Endothelial cell of umbilical vein (primary cell): ENCODE measurements at regions not wholly inside any gene's neighbourhood (a gene's known extent, or its start where the extent isn't known, plus 50 kb on each side); places are given as distances from the start of the nearest gene placed in this dataset.

Experiments
- CTCF ChIP-seq, 2 donors: IDR thresholded peaks; 1 replicate in 1 of 2; 2 replicates in 1 of 2; pipeline ENCODE4 v1.5.1; 2011; ENCODE audit warnings: low read length in 2 of 2, mild to moderate bottlenecking in 2 of 2, moderate library complexity in 2 of 2, control low read depth in 1 of 2, inconsistent platforms in 1 of 2, low read depth in 1 of 2; ENCODE audit not compliant: insufficient read depth in 1 of 2; ENCODE audit errors: extremely low read depth in 1 of 2
- EZH2 ChIP-seq: IDR thresholded peaks from 2 replicates; pipeline ENCODE4 v1.6.1; 2012; ENCODE audit warnings: borderline replicate concordance, low read depth, mild to moderate bottlenecking, moderate library complexity, low read length, inconsistent platforms; ENCODE audit not compliant: severe bottlenecking
- FOS ChIP-seq: IDR thresholded peaks from 2 replicates; pipeline ENCODE4 v1.6.1; 2011; ENCODE audit warnings: mild to moderate bottlenecking, low read length, moderate library complexity, borderline replicate concordance; ENCODE audit not compliant: insufficient read depth
- GATA2 ChIP-seq: IDR thresholded peaks from 2 replicates; pipeline ENCODE4 v1.7.0; 2011; ENCODE audit warnings: low read depth, mild to moderate bottlenecking, moderate library complexity, mixed read lengths, low read length; ENCODE audit not compliant: insufficient read length, insufficient read depth
- JUN ChIP-seq: IDR thresholded peaks from 2 replicates; pipeline ENCODE4 v1.6.1; 2011; ENCODE audit warnings: borderline replicate concordance, low read depth; ENCODE audit not compliant: insufficient read length, insufficient read depth
- MAX ChIP-seq: IDR thresholded peaks from 2 replicates; pipeline ENCODE4 v1.6.1; 2011; ENCODE audit not compliant: insufficient read depth, insufficient read length
- MYC ChIP-seq: IDR thresholded peaks from one replicate; pipeline ENCODE4 v1.6.1; 2011; ENCODE audit warnings: mild to moderate bottlenecking, low read depth, low read length
- POLR2A ChIP-seq: IDR thresholded peaks from 2 replicates; pipeline ENCODE4 v1.6.1; 2012; ENCODE audit warnings: low read depth, mild to moderate bottlenecking, control low read depth, low read length
- POLR2AphosphoS5 ChIP-seq: IDR thresholded peaks from 2 replicates; pipeline ENCODE4 v1.6.1; 2012; ENCODE audit warnings: low read depth, mild to moderate bottlenecking, control low read depth, low read length, moderate library complexity; ENCODE audit not compliant: insufficient read depth

- TF ChIP-seq CTCF (IDR thresholded peaks at IDR 0.05; ENCODE audit: extremely low read depth in 1 of 2, insufficient read depth in 1 of 2, low read depth in 1 of 2, low read length in 2 of 2) (no peak), POLR2A (no peak), EZH2 (no peak), MAX (no peak), POLR2AphosphoS5 (no peak), MYC (no peak), JUN (no peak), GATA2 (no peak), FOS (no peak)
Measured at GRCh38 chr15:95814908-95815307, 515.6 kb upstream of the NR2F2 start.
